GM12878 (cell line): ENCODE measurements at regions not wholly inside any gene's neighbourhood (a gene's known extent, or its start where the extent isn't known, plus 50 kb on each side); places are given as distances from the start of the nearest gene placed in this dataset.

ENCODE experiments used
- CBFB ChIP-seq: IDR thresholded peaks from 2 replicates; pipeline ENCODE4 v1.6.1; 2016; ENCODE audit warnings: antibody characterized with exemption, low read depth
- EP300 ChIP-seq, 2 experiments: fragments of 150-350 bp in 1 of 2; IDR thresholded peaks; 2 replicates each; pipeline ENCODE4 v1.6.1; 2011 to 2012; ENCODE audit warnings: low read depth in 2 of 2, low read length in 2 of 2, borderline replicate concordance in 1 of 2, improper control_type of control experiment in 1 of 2, inconsistent platforms in 1 of 2; ENCODE audit not compliant: control insufficient read depth in 1 of 2
- GABPA ChIP-seq: IDR thresholded peaks from 2 replicates; pipeline ENCODE4 v1.6.1; 2014; ENCODE audit warnings: antibody characterized with exemption, low read depth, mild to moderate bottlenecking, inconsistent platforms
- NFYA ChIP-seq: IDR thresholded peaks from 2 replicates; pipeline ENCODE4 v1.6.1; 2011; ENCODE audit warnings: low read depth, mild to moderate bottlenecking, low read length, improper control_type of control experiment, borderline replicate concordance
- SIN3A ChIP-seq: IDR thresholded peaks from 2 replicates; pipeline ENCODE4 v1.6.1; 2012; ENCODE audit warnings: low read depth, low read length, improper control_type of control experiment

GRCh38 chr20:50399917-50400704, 110.1 kb upstream of the PTPN1 start:
- TF ChIP-seq CBFB (no peak), GABPA (no peak), NFYA (no peak), EP300 (IDR thresholded peaks at IDR 0.05; ENCODE audit: borderline replicate concordance in 1 of 2, control insufficient read depth in 1 of 2, low read depth in 2 of 2, low read length in 2 of 2) (no peak), SIN3A (no peak)
